GM19395 (cell line): ENCODE measurements at regions not wholly inside any gene's neighbourhood (a gene's known extent, or its start where the extent isn't known, plus 50 kb on each side); places are given as distances from the start of the nearest gene placed in this dataset.
"Not testable (repeated sequence)": the region's sequence is repeated elsewhere in the genome, so short reads cannot be mapped to it uniquely, and the experiment has no call there.

ENCODE experiments used
- ATAC-seq: cut with Tn5 transposase; IDR thresholded peaks from one replicate; pipeline ENCODE4 v1.9.1; 2021; ENCODE audit warnings: mild to moderate bottlenecking, moderate library complexity; ENCODE audit not compliant: unreplicated experiment

GRCh38 chr6:4420160-4420865 is 284.9 kb upstream of the ECI2 start:
- ATAC-seq = no peak

- no peak for ATAC-seq
These were observed 280.2 kb upstream of the ECI2 start for GRCh38 chr6:4415549-4415948.

- not testable (repeated sequence) for ATAC-seq
These were observed 278.7 kb upstream of the ECI2 start for GRCh38 chr6:4414078-4414477.

- no peak for ATAC-seq
These were observed 277.7 kb upstream of the ECI2 start for GRCh38 chr6:4413073-4413472.

- ATAC-seq = no peak
These were observed 277.1 kb upstream of the ECI2 start for GRCh38 chr6:4412488-4412887.

GRCh38 chr6:4412077-4412476 is 276.7 kb upstream of the ECI2 start:
- ATAC-seq = no peak

- peak; percentile 98 for ATAC-seq
These were observed 272.3 kb upstream of the ECI2 start for GRCh38 chr6:4407710-4408109.

GRCh38 chr6:4405621-4406212 is 270.3 kb upstream of the ECI2 start:
- ATAC-seq = no peak

GRCh38 chr6:4404415-4404814 is 269.0 kb upstream of the ECI2 start:
- ATAC-seq = no peak

GRCh38 chr6:4403828-4404227 is 268.5 kb upstream of the ECI2 start:
- ATAC-seq = no peak

- no peak for ATAC-seq
These were observed 267.8 kb upstream of the ECI2 start for GRCh38 chr6:4403023-4403752.

- ATAC-seq = no peak
These were observed 267.2 kb upstream of the ECI2 start for GRCh38 chr6:4402477-4402976.

GRCh38 chr6:4401408-4402368 is 266.3 kb upstream of the ECI2 start:
- no peak for ATAC-seq

- no peak for ATAC-seq
These were observed 264.3 kb upstream of the ECI2 start for GRCh38 chr6:4399656-4400055.

- ATAC-seq = no peak
These were observed 263.4 kb upstream of the ECI2 start for GRCh38 chr6:4398791-4399190.

GRCh38 chr6:4397307-4397706 is 261.9 kb upstream of the ECI2 start:
- no peak for ATAC-seq

- no peak for ATAC-seq
These were observed 260.7 kb upstream of the ECI2 start for GRCh38 chr6:4396044-4396443.

- ATAC-seq = no peak
These were observed 260.0 kb upstream of the ECI2 start for GRCh38 chr6:4395386-4395785.

- no peak for ATAC-seq
These were observed 259.4 kb upstream of the ECI2 start for GRCh38 chr6:4394786-4395185.

GRCh38 chr6:4388675-4389074 is 253.3 kb upstream of the ECI2 start:
- no peak for ATAC-seq

- ATAC-seq = no peak
These were observed 249.3 kb upstream of the ECI2 start for GRCh38 chr6:4384656-4385055.
